ENCODE measurements at regions not wholly inside any gene's neighbourhood (a gene's known extent, or its start where the extent isn't known, plus 50 kb on each side); places are given as distances from the start of the nearest gene placed in this dataset.

DNA sequence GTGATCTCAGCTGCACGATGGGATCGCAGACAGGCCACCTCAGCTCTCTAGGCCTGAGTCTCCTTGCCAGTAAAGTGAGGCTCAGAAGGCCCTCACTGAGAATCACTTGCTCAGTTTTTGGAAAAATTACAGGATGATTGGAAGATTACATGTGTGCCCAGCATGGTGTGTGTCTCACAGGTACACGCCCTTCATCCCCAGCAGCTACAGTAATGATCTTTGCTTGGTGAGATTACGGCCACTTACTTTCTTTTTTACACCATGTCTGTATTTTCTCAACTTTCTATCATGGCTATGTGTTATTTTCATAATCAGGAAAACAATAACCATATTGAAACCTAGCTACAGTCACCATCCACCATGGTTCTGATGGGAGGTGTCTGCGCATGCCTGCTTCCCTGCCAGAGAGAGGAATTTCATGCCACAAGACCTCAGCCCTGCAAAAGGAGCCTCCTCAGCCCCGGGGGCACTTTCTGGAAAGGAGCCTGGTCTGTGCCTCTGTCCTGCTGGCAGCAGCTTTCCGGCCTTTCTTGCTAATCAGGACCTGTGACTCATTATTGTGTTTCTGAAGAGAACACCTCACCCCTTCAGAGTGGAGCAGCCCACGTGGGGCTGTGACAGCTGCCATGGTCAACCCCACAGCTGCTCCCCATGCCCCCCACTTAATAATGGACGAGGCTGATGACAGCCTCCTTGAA, 64.2 kb upstream of the OLFM1 start:
- no peaks in the 10 kb centered on the region for H3K4me1 ChIP-seq (ENCODE audit: control insufficient read depth in 5 of 5, insufficient read depth in 5 of 5, low read length in 5 of 5)
- H3K27me3 ChIP-seq (ENCODE audit: control insufficient read depth in 5 of 5, insufficient read depth in 4 of 5, low read length in 5 of 5), result peaks cover 0 to 6% (median 5%) of the 10 kb centered on the region in 5 donors
- H3K27ac ChIP-seq (ENCODE audit: low read depth, low read length), result no peak overlapping the region

DNA sequence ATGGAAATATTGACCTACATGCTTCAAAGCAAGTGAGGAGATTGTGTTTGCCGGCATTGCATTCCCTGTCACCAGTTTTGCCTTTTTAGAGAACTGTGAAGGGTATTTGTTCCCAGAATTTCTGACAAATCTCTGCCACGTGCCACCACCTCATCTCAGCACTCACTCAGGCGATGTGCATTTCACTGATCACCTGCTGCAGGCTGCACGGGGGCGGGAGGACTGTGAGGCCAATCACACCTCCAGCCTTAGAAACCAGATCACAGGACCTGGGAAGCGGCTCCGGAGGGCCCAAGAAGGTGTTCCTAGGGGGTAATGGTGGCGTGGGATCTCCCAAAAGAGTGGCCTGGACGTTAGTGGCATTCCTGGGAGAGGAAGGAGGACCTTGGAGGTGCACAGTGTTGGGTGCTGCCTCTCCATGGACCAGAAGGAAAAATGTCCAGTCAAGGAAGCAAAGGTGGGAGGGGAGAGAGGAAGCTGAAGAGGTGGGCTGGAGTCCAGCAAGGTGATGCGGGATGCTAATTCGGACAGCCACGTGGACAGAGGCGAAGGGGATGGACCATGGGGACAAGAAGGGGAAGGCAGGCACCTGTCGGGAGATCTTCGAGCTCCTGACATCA, 63.6 kb upstream of the OLFM1 start:
- Histone ChIP-seq H3K9me3 (ENCODE audit: control insufficient read depth in 5 of 5, low read length in 5 of 5) (peaks cover 0 to 4% (median 0%) of the 10 kb centered on the region in 5 donors), H3K4me3 (ENCODE audit: low read depth in 1 of 5, low read length in 5 of 5) (no peak overlapping the region), H3K9ac (ENCODE audit: low read length in 5 of 5) (no peak overlapping the region), H3K27ac (ENCODE audit: low read depth, low read length) (no peak overlapping the region), H3K27me3 (ENCODE audit: control insufficient read depth in 5 of 5, insufficient read depth in 4 of 5, low read length in 5 of 5) (peaks cover 0 to 5% (median 2%) of the 10 kb centered on the region in 5 donors), H3K4me1 (ENCODE audit: control insufficient read depth in 5 of 5, insufficient read depth in 5 of 5, low read length in 5 of 5) (no peaks in the 10 kb centered on the region), H3K36me3 (ENCODE audit: control insufficient read depth in 5 of 5, insufficient read depth in 5 of 5, low read length in 5 of 5) (no peaks in the 10 kb centered on the region)

More for the DNA sequence above, 64.2 kb upstream of the OLFM1 start:
- H3K9me3 ChIP-seq (ENCODE audit: control insufficient read depth in 5 of 5, low read length in 5 of 5), result peaks cover 0 to 4% (median 0%) of the 10 kb centered on the region in 5 donors
- H3K9ac ChIP-seq (ENCODE audit: low read length in 5 of 5), result no peak overlapping the region
- no peaks in the 10 kb centered on the region for H3K36me3 ChIP-seq (ENCODE audit: control insufficient read depth in 5 of 5, insufficient read depth in 5 of 5, low read length in 5 of 5)
- no peak overlapping the region for H3K4me3 ChIP-seq (ENCODE audit: low read depth in 1 of 5, low read length in 5 of 5)

DNA sequence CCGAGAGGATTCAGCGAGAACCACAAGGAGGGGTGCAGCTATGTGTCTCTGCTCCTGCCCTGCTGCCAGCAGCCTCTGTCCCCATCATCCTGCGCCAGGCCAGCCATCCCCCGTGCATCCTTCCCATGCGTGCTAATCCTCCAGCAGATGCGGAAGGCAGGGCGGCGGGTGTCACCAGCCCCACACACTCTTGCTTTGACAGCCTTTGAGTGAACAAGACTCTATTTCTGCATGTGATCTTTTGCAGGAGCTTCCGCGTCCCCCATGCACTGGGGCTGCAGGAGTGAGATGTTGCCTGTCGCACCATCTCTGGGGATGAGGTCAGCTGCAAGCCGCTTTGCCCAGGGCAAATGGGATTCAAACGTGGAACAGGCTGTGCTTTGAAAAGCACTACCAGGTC, 58.0 kb upstream of the OLFM1 start:
- H3K36me3 ChIP-seq (ENCODE audit: control insufficient read depth in 5 of 5, insufficient read depth in 5 of 5, low read length in 5 of 5), result no peaks in the 10 kb centered on the region
- no peak overlapping the region for H3K9ac ChIP-seq (ENCODE audit: low read length in 5 of 5)
- H3K27ac ChIP-seq (ENCODE audit: low read depth, low read length), result no peak overlapping the region
- H3K9me3 ChIP-seq (ENCODE audit: control insufficient read depth in 5 of 5, low read length in 5 of 5), result peaks cover 0 to 4% (median 0%) of the 10 kb centered on the region in 5 donors
- H3K27me3 ChIP-seq (ENCODE audit: control insufficient read depth in 5 of 5, insufficient read depth in 4 of 5, low read length in 5 of 5), result peaks cover 5 to 17% (median 8%) of the 10 kb centered on the region in 5 donors
- H3K4me1 ChIP-seq (ENCODE audit: control insufficient read depth in 5 of 5, insufficient read depth in 5 of 5, low read length in 5 of 5), result no peaks in the 10 kb centered on the region
- H3K4me3 ChIP-seq (ENCODE audit: low read depth in 1 of 5, low read length in 5 of 5), result no peak overlapping the region

DNA sequence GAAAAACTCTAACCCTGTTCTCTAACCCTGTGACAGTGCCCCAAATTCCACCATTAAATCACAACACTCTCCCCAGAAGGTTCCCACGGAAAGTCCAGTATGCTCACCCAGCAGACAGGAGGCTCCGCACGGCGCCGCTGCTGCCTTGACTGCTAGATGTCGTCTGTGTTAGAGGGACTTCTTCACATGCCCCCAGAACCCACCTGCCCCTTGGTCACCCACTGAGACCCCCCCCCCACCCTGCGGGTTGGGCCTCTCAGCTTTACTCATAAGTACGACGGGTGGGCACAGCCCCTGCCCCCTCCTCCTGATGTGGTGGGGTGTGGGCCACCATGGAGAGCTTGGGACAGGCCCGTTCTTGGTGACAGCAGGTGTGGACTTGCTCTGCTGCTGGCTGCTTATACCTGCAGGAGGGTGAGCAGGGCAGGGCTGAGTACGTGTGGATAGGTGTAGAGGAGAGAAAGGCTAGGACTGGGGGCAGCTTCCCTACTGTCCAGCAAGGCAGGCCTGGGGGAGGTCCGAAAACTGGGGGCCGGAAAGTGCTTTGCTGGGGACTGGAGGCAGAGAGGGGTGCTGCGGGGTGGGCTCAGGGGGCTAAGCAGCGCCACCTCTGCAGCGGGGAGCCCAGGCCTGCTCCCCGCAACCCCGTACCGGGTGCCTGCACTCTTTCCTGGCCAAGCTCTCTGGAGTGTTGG, 57.5 kb upstream of the OLFM1 start:
- Histone ChIP-seq H3K27me3 (ENCODE audit: control insufficient read depth in 5 of 5, insufficient read depth in 4 of 5, low read length in 5 of 5) (peaks cover 5 to 17% (median 8%) of the 10 kb centered on the region in 5 donors), H3K9me3 (ENCODE audit: control insufficient read depth in 5 of 5, low read length in 5 of 5) (peaks cover 0 to 4% (median 0%) of the 10 kb centered on the region in 5 donors), H3K27ac (ENCODE audit: low read depth, low read length) (no peak overlapping the region), H3K9ac (ENCODE audit: low read length in 5 of 5) (no peak overlapping the region), H3K4me1 (ENCODE audit: control insufficient read depth in 5 of 5, insufficient read depth in 5 of 5, low read length in 5 of 5) (no peaks in the 10 kb centered on the region), H3K4me3 (ENCODE audit: low read depth in 1 of 5, low read length in 5 of 5) (no peak overlapping the region), H3K36me3 (ENCODE audit: control insufficient read depth in 5 of 5, insufficient read depth in 5 of 5, low read length in 5 of 5) (no peaks in the 10 kb centered on the region)

DNA sequence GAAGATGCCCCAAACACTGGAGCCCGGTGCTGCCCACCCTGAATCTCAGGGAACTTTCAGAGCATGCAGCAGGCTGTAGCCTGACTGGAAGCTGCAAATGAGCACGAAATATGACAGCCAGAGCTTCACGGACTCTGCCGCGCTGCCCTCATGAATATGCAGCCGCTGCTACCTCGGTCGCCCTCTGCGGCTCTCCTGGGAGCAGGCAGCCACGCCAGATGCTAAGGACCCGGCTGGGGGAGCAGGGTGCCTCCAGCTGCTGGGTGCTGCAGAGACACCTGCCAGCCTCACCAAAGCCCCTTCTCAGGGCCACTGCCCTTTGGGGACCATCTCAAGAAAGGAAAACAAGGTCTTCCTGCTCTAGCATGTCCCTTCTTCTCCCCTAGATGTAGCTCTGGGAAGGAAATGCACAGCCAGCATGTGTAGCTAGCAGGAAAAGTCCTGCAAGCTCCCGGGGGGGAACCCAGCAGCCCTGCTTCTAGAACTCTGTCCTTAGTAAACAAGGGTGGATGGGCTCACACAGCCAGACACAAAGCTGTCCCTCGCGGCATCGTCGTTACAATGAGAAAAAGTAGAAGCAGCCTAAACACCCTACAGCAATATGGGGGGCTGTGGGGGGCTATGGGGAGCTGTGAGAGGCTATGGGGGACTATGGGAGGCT, 56.8 kb upstream of the OLFM1 start:
- Histone ChIP-seq H3K9me3 (ENCODE audit: control insufficient read depth in 5 of 5, low read length in 5 of 5) (peaks cover 0 to 4% (median 0%) of the 10 kb centered on the region in 5 donors), H3K4me1 (ENCODE audit: control insufficient read depth in 5 of 5, insufficient read depth in 5 of 5, low read length in 5 of 5) (no peaks in the 10 kb centered on the region), H3K9ac (ENCODE audit: low read length in 5 of 5) (no peak overlapping the region), H3K4me3 (ENCODE audit: low read depth in 1 of 5, low read length in 5 of 5) (no peak overlapping the region), H3K27ac (ENCODE audit: low read depth, low read length) (no peak overlapping the region), H3K36me3 (ENCODE audit: control insufficient read depth in 5 of 5, insufficient read depth in 5 of 5, low read length in 5 of 5) (no peaks in the 10 kb centered on the region), H3K27me3 (ENCODE audit: control insufficient read depth in 5 of 5, insufficient read depth in 4 of 5, low read length in 5 of 5) (peaks cover 5 to 17% (median 8%) of the 10 kb centered on the region in 5 donors)

DNA sequence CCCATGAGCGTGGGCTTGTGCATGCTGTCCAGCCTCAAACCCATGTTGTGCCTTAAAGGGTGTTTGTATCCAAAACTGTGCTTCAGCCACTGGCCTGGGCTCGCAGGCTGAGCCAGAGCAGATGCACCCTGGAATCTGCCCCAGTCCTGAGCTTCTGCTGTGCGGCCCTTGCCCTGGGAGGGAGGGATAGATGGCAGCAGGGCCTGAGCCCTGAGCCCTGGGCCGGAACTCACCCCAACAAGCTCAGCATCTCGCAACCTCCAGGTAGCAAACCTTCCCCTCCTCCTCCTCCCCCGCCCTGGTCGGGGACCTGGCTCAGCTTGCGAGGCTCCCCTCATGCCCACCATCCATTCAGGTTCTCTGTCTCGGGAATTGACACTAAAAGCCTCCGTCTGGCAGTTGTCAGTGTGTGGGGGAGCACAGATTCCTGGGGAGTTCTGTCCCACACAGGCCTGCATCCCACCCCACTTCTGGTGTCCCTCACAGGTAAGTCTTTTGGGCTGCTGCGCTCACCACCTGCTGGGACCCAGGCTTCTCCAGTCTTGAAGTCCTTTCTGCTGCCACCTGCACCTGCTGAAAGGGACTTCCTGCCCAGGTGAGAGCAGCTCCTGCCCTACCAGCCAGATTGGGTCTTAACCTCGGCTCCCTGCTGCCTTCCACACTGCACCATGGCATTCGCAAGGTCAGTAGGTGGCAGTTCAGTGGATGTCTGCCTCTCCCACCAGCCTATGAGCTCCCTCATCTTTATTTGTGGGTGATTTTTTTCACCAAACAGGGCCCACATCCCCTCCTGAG, 55.2 kb upstream of the OLFM1 start:
- H3K9me3 ChIP-seq (ENCODE audit: control insufficient read depth in 5 of 5, low read length in 5 of 5), result no peaks in the 10 kb centered on the region
- no peaks in the 10 kb centered on the region for H3K36me3 ChIP-seq (ENCODE audit: control insufficient read depth in 5 of 5, insufficient read depth in 5 of 5, low read length in 5 of 5)
- peaks cover 11 to 25% (median 14%) of the 10 kb centered on the region in 5 donors for H3K27me3 ChIP-seq (ENCODE audit: control insufficient read depth in 5 of 5, insufficient read depth in 4 of 5, low read length in 5 of 5)
- H3K9ac ChIP-seq (ENCODE audit: low read length in 5 of 5), result no peak overlapping the region
- H3K27ac ChIP-seq (ENCODE audit: low read depth, low read length), result no peak overlapping the region
- H3K4me3 ChIP-seq (ENCODE audit: low read depth in 1 of 5, low read length in 5 of 5), result no peak overlapping the region
- no peaks in the 10 kb centered on the region for H3K4me1 ChIP-seq (ENCODE audit: control insufficient read depth in 5 of 5, insufficient read depth in 5 of 5, low read length in 5 of 5)

DNA sequence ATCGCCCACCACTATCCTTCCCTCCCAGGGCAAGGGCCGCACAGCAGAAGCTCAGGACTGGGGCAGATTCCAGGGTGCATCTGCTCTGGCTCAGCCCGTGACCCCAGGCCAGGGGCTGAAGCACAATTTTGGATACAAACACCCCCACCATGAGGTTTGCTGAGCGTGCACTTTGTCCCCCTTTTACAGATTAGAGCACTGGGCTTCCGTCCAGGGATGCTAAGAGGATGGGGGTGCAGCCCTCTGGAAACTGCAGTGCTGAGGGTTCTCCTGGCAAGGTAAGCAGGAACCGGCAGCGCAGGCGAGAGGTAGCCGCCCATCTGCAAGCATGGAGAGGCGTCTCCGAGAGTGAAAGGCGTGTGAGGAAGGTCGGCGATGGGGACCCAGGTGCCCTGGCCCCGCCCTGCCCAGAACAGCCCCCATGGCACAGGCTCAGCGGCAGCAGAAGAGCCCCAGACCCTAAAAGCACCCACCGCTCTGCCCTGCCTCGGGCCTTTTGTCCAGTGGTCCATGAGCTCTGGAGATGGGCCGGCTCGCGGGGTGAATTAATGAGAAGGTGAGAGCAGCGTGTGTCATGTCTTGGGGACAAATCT, 54.5 kb upstream of the OLFM1 start:
- H3K4me1 ChIP-seq (ENCODE audit: control insufficient read depth in 5 of 5, insufficient read depth in 5 of 5, low read length in 5 of 5), result no peaks in the 10 kb centered on the region
- H3K4me3 ChIP-seq (ENCODE audit: low read depth in 1 of 5, low read length in 5 of 5), result no peak overlapping the region
- H3K27ac ChIP-seq (ENCODE audit: low read depth, low read length), result no peak overlapping the region
- H3K36me3 ChIP-seq (ENCODE audit: control insufficient read depth in 5 of 5, insufficient read depth in 5 of 5, low read length in 5 of 5), result no peaks in the 10 kb centered on the region
- H3K27me3 ChIP-seq (ENCODE audit: control insufficient read depth in 5 of 5, insufficient read depth in 4 of 5, low read length in 5 of 5), result peaks cover 13 to 32% (median 18%) of the 10 kb centered on the region in 5 donors
- no peaks in the 10 kb centered on the region for H3K9me3 ChIP-seq (ENCODE audit: control insufficient read depth in 5 of 5, low read length in 5 of 5)
- no peak overlapping the region for H3K9ac ChIP-seq (ENCODE audit: low read length in 5 of 5)

DNA sequence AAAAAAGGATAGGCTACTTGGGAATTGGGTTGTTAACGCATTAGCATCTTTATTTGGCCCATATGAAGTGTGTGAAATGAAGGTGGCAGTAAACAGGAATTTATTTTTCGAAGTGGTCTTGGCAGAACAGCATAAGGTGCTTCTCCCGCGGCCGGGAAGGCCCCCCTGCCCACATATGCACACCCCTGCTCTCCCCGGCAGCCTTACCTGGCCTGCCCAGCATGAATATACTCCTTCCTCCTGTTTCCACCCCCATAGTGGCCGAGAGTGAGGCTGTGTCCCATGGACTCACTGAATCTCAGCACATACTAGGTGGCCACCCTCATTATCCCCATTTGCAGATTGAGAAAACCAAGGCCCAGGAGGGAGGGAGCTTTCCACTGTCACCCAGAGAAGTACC, 54.0 kb upstream of the OLFM1 start:
- Histone ChIP-seq H3K27me3 (ENCODE audit: control insufficient read depth in 5 of 5, insufficient read depth in 4 of 5, low read length in 5 of 5) (peaks cover 13 to 32% (median 18%) of the 10 kb centered on the region in 5 donors), H3K27ac (ENCODE audit: low read depth, low read length) (no peak overlapping the region), H3K9ac (ENCODE audit: low read length in 5 of 5) (no peak overlapping the region), H3K4me1 (ENCODE audit: control insufficient read depth in 5 of 5, insufficient read depth in 5 of 5, low read length in 5 of 5) (no peaks in the 10 kb centered on the region), H3K4me3 (ENCODE audit: low read depth in 1 of 5, low read length in 5 of 5) (no peak overlapping the region), H3K9me3 (ENCODE audit: control insufficient read depth in 5 of 5, low read length in 5 of 5) (no peaks in the 10 kb centered on the region), H3K36me3 (ENCODE audit: control insufficient read depth in 5 of 5, insufficient read depth in 5 of 5, low read length in 5 of 5) (no peaks in the 10 kb centered on the region)

DNA sequence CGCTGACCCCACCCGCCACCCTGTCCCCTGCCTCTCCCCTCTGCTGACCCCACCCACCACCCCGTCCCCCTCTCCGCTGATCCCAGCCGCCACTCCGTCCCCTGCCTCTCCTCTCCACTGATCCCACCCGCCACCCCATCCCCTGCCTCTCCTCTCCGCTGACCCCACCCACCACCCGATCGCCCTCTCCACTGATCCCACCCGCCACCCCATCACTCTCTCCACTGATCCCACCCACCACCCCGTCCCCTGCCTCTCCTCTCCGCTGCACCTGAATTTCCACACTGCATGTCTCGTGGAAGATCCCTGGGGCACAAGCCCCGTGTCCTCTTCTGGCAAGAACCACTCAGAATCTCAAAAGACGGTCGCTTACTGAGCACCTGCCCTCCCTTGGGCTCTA, 53.4 kb upstream of the OLFM1 start:
- Histone ChIP-seq H3K4me1 (ENCODE audit: control insufficient read depth in 5 of 5, insufficient read depth in 5 of 5, low read length in 5 of 5) (no peaks in the 10 kb centered on the region), H3K9ac (ENCODE audit: low read length in 5 of 5) (no peak overlapping the region), H3K27me3 (ENCODE audit: control insufficient read depth in 5 of 5, insufficient read depth in 4 of 5, low read length in 5 of 5) (peaks cover 13 to 32% (median 18%) of the 10 kb centered on the region in 5 donors), H3K4me3 (ENCODE audit: low read depth in 1 of 5, low read length in 5 of 5) (no peak overlapping the region), H3K36me3 (ENCODE audit: control insufficient read depth in 5 of 5, insufficient read depth in 5 of 5, low read length in 5 of 5) (no peaks in the 10 kb centered on the region), H3K27ac (ENCODE audit: low read depth, low read length) (no peak overlapping the region), H3K9me3 (ENCODE audit: control insufficient read depth in 5 of 5, low read length in 5 of 5) (no peaks in the 10 kb centered on the region)

Measured in subcutaneous abdominal adipose tissue (tissue), 5 donors.